HepG2 (cell line): ENCODE measurements at regions not wholly inside any gene's neighbourhood (a gene's known extent, or its start where the extent isn't known, plus 50 kb on each side); places are given as distances from the start of the nearest gene placed in this dataset.

Source experiments
- ARID2 ChIP-seq: sonication (generic); formaldehyde crosslinking; IDR thresholded peaks from 2 replicates; pipeline ENCODE4 v1.8.1; 2022; ENCODE audit warnings: mild to moderate bottlenecking, missing genetic modification reagents, borderline replicate concordance
- CBFB ChIP-seq: sonication (generic); formaldehyde crosslinking; IDR thresholded peaks from 2 replicates; pipeline ENCODE4 v1.4.0; 2020; ENCODE audit warnings: missing genetic modification reagents
- HMGXB4 ChIP-seq, 2 experiments: sonication (generic) in 1 of 2; formaldehyde crosslinking in 1 of 2; IDR thresholded peaks; 2 replicates each; pipeline versions ENCODE4 v1.4.0 to v1.6.1; 2018 to 2020; ENCODE audit warnings: missing genetic modification reagents in 2 of 2, borderline replicate concordance in 1 of 2, low read depth in 1 of 2, mild to moderate bottlenecking in 1 of 2, missing biosample characterization in 1 of 2
- POLR2A ChIP-seq, 2 experiments: IDR thresholded peaks; 2 replicates each; pipeline ENCODE4 v1.6.1; 2011; ENCODE audit warnings: low read depth in 2 of 2, low read length in 2 of 2, mild to moderate bottlenecking in 1 of 2, moderate library complexity in 1 of 2; ENCODE audit not compliant: insufficient read depth in 1 of 2
- SMAD3 ChIP-seq: sonication (generic); formaldehyde crosslinking; IDR thresholded peaks from 2 replicates; pipeline ENCODE4 v1.4.0; 2020; ENCODE audit warnings: missing genetic modification reagents
- SOX6 ChIP-seq, 2 experiments: fragments of 450-650 bp in 1 of 2; sonication (generic) in 1 of 2; formaldehyde crosslinking in 1 of 2; IDR thresholded peaks; 2 replicates each; pipeline versions ENCODE4 v1.4.0 to v1.6.1; 2017 to 2020; ENCODE audit warnings: antibody characterized with exemption in 1 of 2, mild to moderate bottlenecking in 1 of 2, missing genetic modification reagents in 1 of 2
- ZNF414 ChIP-seq: sonication (generic); formaldehyde crosslinking; IDR thresholded peaks from 2 replicates; pipeline ENCODE4 v1.5.0; 2020; ENCODE audit warnings: missing genetic modification reagents
- TF ChIP-seq, protein P1 (sequence below): sonication (generic); formaldehyde crosslinking; IDR thresholded peaks from 2 replicates; pipeline ENCODE4 v1.5.0; 2020; ENCODE audit warnings: mild to moderate bottlenecking, missing genetic modification reagents, moderate library complexity
- TF ChIP-seq, protein P2 (sequence below): sonication (generic); formaldehyde crosslinking; IDR thresholded peaks from 2 replicates; pipeline ENCODE4 v1.8.1; 2023; ENCODE audit warnings: mild to moderate bottlenecking, missing genetic modification reagents
- TF ChIP-seq, protein P3 (sequence below): sonication (generic); formaldehyde crosslinking; IDR thresholded peaks from 2 replicates; pipeline ENCODE4 v1.5.1; 2020; ENCODE audit warnings: missing genetic modification reagents, mild to moderate bottlenecking, borderline replicate concordance

DNA sequence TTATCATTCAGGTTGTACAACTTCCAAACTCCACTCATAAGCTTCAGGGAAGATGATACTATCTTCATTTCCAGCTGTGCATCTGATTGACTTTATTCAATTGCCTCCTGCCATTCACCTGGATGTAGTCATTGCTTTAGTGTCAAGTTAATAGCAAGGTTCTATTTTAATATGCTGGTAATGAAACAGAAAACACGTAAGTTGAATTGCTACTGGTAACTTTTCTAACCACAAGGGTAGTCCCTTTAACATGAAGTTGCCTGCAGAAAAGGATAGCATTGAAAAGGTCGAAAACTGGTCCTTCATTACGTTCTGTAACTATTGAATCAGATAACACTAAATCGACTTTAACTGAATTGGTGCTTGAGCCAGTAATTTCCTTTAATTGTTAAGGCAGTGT, 459.4 kb upstream of the CDH6 start:
- no peak for TF ChIP-seq ARID2
- TF ChIP-seq, protein P1, sequence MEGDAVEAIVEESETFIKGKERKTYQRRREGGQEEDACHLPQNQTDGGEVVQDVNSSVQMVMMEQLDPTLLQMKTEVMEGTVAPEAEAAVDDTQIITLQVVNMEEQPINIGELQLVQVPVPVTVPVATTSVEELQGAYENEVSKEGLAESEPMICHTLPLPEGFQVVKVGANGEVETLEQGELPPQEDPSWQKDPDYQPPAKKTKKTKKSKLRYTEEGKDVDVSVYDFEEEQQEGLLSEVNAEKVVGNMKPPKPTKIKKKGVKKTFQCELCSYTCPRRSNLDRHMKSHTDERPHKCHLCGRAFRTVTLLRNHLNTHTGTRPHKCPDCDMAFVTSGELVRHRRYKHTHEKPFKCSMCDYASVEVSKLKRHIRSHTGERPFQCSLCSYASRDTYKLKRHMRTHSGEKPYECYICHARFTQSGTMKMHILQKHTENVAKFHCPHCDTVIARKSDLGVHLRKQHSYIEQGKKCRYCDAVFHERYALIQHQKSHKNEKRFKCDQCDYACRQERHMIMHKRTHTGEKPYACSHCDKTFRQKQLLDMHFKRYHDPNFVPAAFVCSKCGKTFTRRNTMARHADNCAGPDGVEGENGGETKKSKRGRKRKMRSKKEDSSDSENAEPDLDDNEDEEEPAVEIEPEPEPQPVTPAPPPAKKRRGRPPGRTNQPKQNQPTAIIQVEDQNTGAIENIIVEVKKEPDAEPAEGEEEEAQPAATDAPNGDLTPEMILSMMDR (CRISPR knock-in tag) = no peak
- TF ChIP-seq, protein P2, sequence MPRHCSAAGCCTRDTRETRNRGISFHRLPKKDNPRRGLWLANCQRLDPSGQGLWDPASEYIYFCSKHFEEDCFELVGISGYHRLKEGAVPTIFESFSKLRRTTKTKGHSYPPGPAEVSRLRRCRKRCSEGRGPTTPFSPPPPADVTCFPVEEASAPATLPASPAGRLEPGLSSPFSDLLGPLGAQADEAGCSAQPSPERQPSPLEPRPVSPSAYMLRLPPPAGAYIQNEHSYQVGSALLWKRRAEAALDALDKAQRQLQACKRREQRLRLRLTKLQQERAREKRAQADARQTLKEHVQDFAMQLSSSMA (CRISPR knock-in tag) = no peak
- no peak for TF ChIP-seq CBFB
- TF ChIP-seq, protein P3, sequence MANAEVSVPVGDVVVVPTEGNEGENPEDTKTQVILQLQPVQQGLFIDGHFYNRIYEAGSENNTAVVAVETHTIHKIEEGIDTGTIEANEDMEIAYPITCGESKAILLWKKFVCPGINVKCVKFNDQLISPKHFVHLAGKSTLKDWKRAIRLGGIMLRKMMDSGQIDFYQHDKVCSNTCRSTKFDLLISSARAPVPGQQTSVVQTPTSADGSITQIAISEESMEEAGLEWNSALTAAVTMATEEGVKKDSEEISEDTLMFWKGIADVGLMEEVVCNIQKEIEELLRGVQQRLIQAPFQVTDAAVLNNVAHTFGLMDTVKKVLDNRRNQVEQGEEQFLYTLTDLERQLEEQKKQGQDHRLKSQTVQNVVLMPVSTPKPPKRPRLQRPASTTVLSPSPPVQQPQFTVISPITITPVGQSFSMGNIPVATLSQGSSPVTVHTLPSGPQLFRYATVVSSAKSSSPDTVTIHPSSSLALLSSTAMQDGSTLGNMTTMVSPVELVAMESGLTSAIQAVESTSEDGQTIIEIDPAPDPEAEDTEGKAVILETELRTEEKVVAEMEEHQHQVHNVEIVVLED = no peak
- no peak for TF ChIP-seq POLR2A (IDR thresholded peaks at IDR 0.05; ENCODE audit: insufficient read depth in 1 of 2, low read depth in 2 of 2, low read length in 2 of 2)
- TF ChIP-seq SOX6 (IDR thresholded peaks at IDR 0.05) = no peak
- TF ChIP-seq SOX6 (CRISPR knock-in tag; IDR thresholded peaks at IDR 0.05) = no peak
- TF ChIP-seq SMAD3 (CRISPR knock-in tag) = no peak
- TF ChIP-seq HMGXB4 (CRISPR knock-in tag; IDR thresholded peaks at IDR 0.05; ENCODE audit: borderline replicate concordance in 1 of 2, low read depth in 1 of 2) = no peak
- TF ChIP-seq ZNF414 (CRISPR knock-in tag) = no peak
